ENCODE measurements at regions not wholly inside any gene's neighbourhood (a gene's known extent, or its start where the extent isn't known, plus 50 kb on each side); places are given as distances from the start of the nearest gene placed in this dataset.

- TF ChIP-seq PATZ1 (CRISPR knock-in tag; IDR thresholded peaks at IDR 0.05; ENCODE audit: borderline replicate concordance) (no peak), TCF4 (CRISPR knock-in tag; IDR thresholded peaks at IDR 0.05; ENCODE audit: borderline replicate concordance) (no peak), ZNF70 (CRISPR knock-in tag; IDR thresholded peaks at IDR 0.05) (no peak), ZFP30 (CRISPR knock-in tag; IDR thresholded peaks at IDR 0.05) (no peak), CSDC2 (CRISPR knock-in tag; IDR thresholded peaks at IDR 0.05) (no peak), CSRNP3 (CRISPR knock-in tag; IDR thresholded peaks at IDR 0.05) (no peak), TOX (CRISPR knock-in tag; IDR thresholded peaks at IDR 0.05; ENCODE audit: borderline replicate concordance) (no peak), RARB (CRISPR knock-in tag; IDR thresholded peaks at IDR 0.05) (no peak)
Observed at GRCh38 chr17:72492494-72492893, 371.7 kb downstream of the SOX9 start (continued).

- no peak for TF ChIP-seq TSHZ2 (CRISPR knock-in tag; IDR thresholded peaks at IDR 0.05)
- ATAC-seq = no peak
Observed at GRCh38 chr17:72492941-72493340, 372.1 kb downstream of the SOX9 start.

GRCh38 chr17:72494566-72494965, 373.7 kb downstream of the SOX9 start:
- TF ChIP-seq ZFP30 (CRISPR knock-in tag; IDR thresholded peaks at IDR 0.05) (no peak), GLIS3 (CRISPR knock-in tag; IDR thresholded peaks at IDR 0.05) (no peak), ARNTL (CRISPR knock-in tag; IDR thresholded peaks at IDR 0.05; ENCODE audit: borderline replicate concordance, low read depth) (no peak), OSR1 (CRISPR knock-in tag; IDR thresholded peaks at IDR 0.05) (no peak), CREB5 (CRISPR knock-in tag; IDR thresholded peaks at IDR 0.05; ENCODE audit: low read depth) (no peak), CSRNP3 (CRISPR knock-in tag; IDR thresholded peaks at IDR 0.05) (no peak), BACH2 (CRISPR knock-in tag; IDR thresholded peaks at IDR 0.05; ENCODE audit: borderline replicate concordance) (no peak), ZNF8 (CRISPR knock-in tag; IDR thresholded peaks at IDR 0.05) (no peak), ZFP3 (CRISPR knock-in tag; IDR thresholded peaks at IDR 0.05) (no peak), ZC3H10 (CRISPR knock-in tag; IDR thresholded peaks at IDR 0.05) (no peak), ESRRG (CRISPR knock-in tag; IDR thresholded peaks at IDR 0.05) (no peak)
- ATAC-seq = no peak

GRCh38 chr17:72496461-72496860, 375.6 kb downstream of the SOX9 start:
- ATAC-seq = no peak

More at GRCh38 chr17:72496461-72496860, 375.6 kb downstream of the SOX9 start:
- TF ChIP-seq ESRRG (CRISPR knock-in tag; IDR thresholded peaks at IDR 0.05) (no peak), PATZ1 (CRISPR knock-in tag; IDR thresholded peaks at IDR 0.05; ENCODE audit: borderline replicate concordance) (no peak), CSDC2 (CRISPR knock-in tag; IDR thresholded peaks at IDR 0.05) (no peak), ZNF70 (CRISPR knock-in tag; IDR thresholded peaks at IDR 0.05) (no peak)
